Transverse colon (tissue), 4 donors: ENCODE measurements at regions not wholly inside any gene's neighbourhood (a gene's known extent, or its start where the extent isn't known, plus 50 kb on each side); places are given as distances from the start of the nearest gene placed in this dataset.
"Not testable (repeated sequence)": the region's sequence is repeated elsewhere in the genome, so short reads cannot be mapped to it uniquely, and the experiment has no call there.

Experiments used
- POLR2A ChIP-seq: fragments of 450-650 bp; IDR thresholded peaks from one replicate; pipeline ENCODE4 v1.6.1; 2016; ENCODE audit warnings: antibody characterized with exemption, mild to moderate bottlenecking, moderate library complexity
- POLR2AphosphoS5 ChIP-seq, 3 donors: sonication (generic); formaldehyde crosslinking; IDR thresholded peaks; one replicate each; pipeline ENCODE4 v1.6.1; 2016; ENCODE audit warnings: antibody characterized with exemption in 3 of 3
- TF ChIP-seq, protein P1 (sequence below), 5 experiments: fragments of 200-600 bp in 3 of 5; fragments of 450-650 bp in 2 of 5; sonication (generic) in 3 of 5; IDR thresholded peaks; 1 replicate in 2 of 5; 2 replicates in 3 of 5; pipeline ENCODE4 v1.5.1; 2016 to 2017; ENCODE audit warnings: antibody characterized with exemption in 5 of 5, inconsistent platforms in 3 of 5, mild to moderate bottlenecking in 2 of 5, moderate library complexity in 1 of 5

DNA sequence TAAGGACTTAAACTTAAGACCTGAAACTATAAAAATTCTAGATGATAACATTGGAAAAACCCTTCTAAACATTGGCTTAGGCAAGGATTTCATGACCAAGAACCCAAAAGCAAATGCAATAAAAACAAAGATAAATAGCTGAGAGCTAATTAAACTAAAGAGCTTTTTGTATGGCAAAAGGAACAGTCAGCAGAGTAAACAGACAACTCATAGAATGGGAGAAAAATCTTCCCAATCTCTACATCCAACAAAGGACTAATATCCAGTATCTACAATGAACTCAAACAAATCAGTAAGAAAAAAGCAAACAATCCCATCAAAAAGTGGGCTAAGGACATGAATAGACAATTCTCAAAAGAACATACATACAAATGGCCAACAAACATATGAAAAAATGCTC, 316.1 kb downstream of the HGF start:
- TF ChIP-seq, protein P1, sequence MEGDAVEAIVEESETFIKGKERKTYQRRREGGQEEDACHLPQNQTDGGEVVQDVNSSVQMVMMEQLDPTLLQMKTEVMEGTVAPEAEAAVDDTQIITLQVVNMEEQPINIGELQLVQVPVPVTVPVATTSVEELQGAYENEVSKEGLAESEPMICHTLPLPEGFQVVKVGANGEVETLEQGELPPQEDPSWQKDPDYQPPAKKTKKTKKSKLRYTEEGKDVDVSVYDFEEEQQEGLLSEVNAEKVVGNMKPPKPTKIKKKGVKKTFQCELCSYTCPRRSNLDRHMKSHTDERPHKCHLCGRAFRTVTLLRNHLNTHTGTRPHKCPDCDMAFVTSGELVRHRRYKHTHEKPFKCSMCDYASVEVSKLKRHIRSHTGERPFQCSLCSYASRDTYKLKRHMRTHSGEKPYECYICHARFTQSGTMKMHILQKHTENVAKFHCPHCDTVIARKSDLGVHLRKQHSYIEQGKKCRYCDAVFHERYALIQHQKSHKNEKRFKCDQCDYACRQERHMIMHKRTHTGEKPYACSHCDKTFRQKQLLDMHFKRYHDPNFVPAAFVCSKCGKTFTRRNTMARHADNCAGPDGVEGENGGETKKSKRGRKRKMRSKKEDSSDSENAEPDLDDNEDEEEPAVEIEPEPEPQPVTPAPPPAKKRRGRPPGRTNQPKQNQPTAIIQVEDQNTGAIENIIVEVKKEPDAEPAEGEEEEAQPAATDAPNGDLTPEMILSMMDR (IDR thresholded peaks at IDR 0.05): not testable (repeated sequence)
- TF ChIP-seq POLR2AphosphoS5 (IDR thresholded peaks at IDR 0.05); POLR2A: not testable (repeated sequence)
